ENCODE measurements at regions not wholly inside any gene's neighbourhood (a gene's known extent, or its start where the extent isn't known, plus 50 kb on each side); places are given as distances from the start of the nearest gene placed in this dataset.
"Not testable (repeated sequence)": the region's sequence is repeated elsewhere in the genome, so short reads cannot be mapped to it uniquely, and the experiment has no call there.

- no peak for DNase-seq
Observed at GRCh38 chr21:17738176-17738953, 80.8 kb downstream of the C21orf91 start.

GRCh38 chr21:17736072-17736471 lies 83.1 kb downstream of the C21orf91 start:
- DNase-seq: no peak

- DNase-seq: no peak
Observed at GRCh38 chr21:17733209-17733608, 85.9 kb downstream of the C21orf91 start.

GRCh38 chr21:17732306-17732705 lies 86.8 kb downstream of the C21orf91 start:
- DNase-seq: no peak

- DNase-seq: no peak
Observed at GRCh38 chr21:17731554-17731953, 87.6 kb downstream of the C21orf91 start.

- DNase-seq: peak; percentile 5
Observed at GRCh38 chr21:17730782-17731181, 88.4 kb downstream of the C21orf91 start.

GRCh38 chr21:17729455-17729854 lies 89.7 kb downstream of the C21orf91 start:
- DNase-seq: no peak

GRCh38 chr21:17727361-17727760 lies 91.8 kb downstream of the C21orf91 start:
- no peak for DNase-seq

GRCh38 chr21:17726047-17726829 lies 92.9 kb downstream of the C21orf91 start:
- DNase-seq: no peak

GRCh38 chr21:17725339-17725738 lies 93.8 kb downstream of the C21orf91 start:
- no peak for DNase-seq

GRCh38 chr21:17712887-17713286 lies 100.2 kb upstream of the BTG3 start:
- no peak for DNase-seq

- no peak for DNase-seq
Observed at GRCh38 chr21:17711896-17712295, 99.2 kb upstream of the BTG3 start.

- DNase-seq: no peak
Observed at GRCh38 chr21:17709266-17709611, 96.5 kb upstream of the BTG3 start.

GRCh38 chr21:17708522-17709265 lies 96.0 kb upstream of the BTG3 start:
- no peak for DNase-seq

- no peak for DNase-seq
Observed at GRCh38 chr21:17699524-17700189, 87.0 kb upstream of the BTG3 start.

GRCh38 chr21:17697473-17697872 lies 84.8 kb upstream of the BTG3 start:
- DNase-seq: no peak

- DNase-seq: not testable (repeated sequence)
Observed at GRCh38 chr21:17694416-17694815, 81.7 kb upstream of the BTG3 start.

- DNase-seq: peak; percentile 11
Observed at GRCh38 chr21:17693801-17694200, 81.1 kb upstream of the BTG3 start.

GRCh38 chr21:17690078-17690494 lies 77.4 kb upstream of the BTG3 start:
- no peak for DNase-seq

GRCh38 chr21:17688912-17689874 lies 76.5 kb upstream of the BTG3 start:
- DNase-seq: peak; percentile 72

GRCh38 chr21:17682924-17683323 lies 70.2 kb upstream of the BTG3 start:
- no peak for DNase-seq
